Immature natural killer cell (primary cell): ENCODE measurements at regions not wholly inside any gene's neighbourhood (a gene's known extent, or its start where the extent isn't known, plus 50 kb on each side); places are given as distances from the start of the nearest gene placed in this dataset.
"Not testable (repeated sequence)": the region's sequence is repeated elsewhere in the genome, so short reads cannot be mapped to it uniquely, and the experiment has no call there.

Source experiments
- DNase-seq, 3 donors: peaks; one replicate each; pipeline ENCODE4 v3.0.0; 2022; ENCODE audit warnings: mixed read lengths in 1 of 3
- H3K27ac Mint-ChIP-seq, 6 donors: one replicate each; pipeline ENCODE4 v1.8.0; 2020; ENCODE audit warnings: mixed read lengths in 6 of 6, mild to moderate bottlenecking in 5 of 6, inconsistent platforms in 4 of 6, moderate library complexity in 3 of 6
- H3K27me3 Mint-ChIP-seq, 3 donors: one replicate each; pipeline ENCODE4 v1.8.0; 2020 to 2021; ENCODE audit warnings: low read depth in 3 of 3, mild to moderate bottlenecking in 3 of 3, mixed read lengths in 3 of 3, moderate library complexity in 3 of 3, inconsistent platforms in 1 of 3
- H3K36me3 Mint-ChIP-seq, 3 donors: one replicate each; pipeline ENCODE4 v1.8.0; 2020; ENCODE audit warnings: mixed read lengths in 3 of 3, inconsistent platforms in 2 of 3, mild to moderate bottlenecking in 2 of 3
- H3K4me1 Mint-ChIP-seq, 2 donors: one replicate each; pipeline ENCODE4 v1.8.0; 2020; ENCODE audit warnings: inconsistent platforms in 2 of 2, mild to moderate bottlenecking in 2 of 2, mixed read lengths in 2 of 2, moderate library complexity in 1 of 2
- H3K4me3 Mint-ChIP-seq, 5 donors: one replicate each; pipeline ENCODE4 v1.8.0; 2020; ENCODE audit warnings: mild to moderate bottlenecking in 5 of 5, mixed read lengths in 5 of 5, inconsistent platforms in 3 of 5, moderate library complexity in 3 of 5
- H3K9me3 Mint-ChIP-seq, 6 donors: one replicate each; pipeline ENCODE4 v1.8.0; 2020; ENCODE audit warnings: mild to moderate bottlenecking in 6 of 6, mixed read lengths in 6 of 6, inconsistent platforms in 4 of 6, moderate library complexity in 3 of 6

DNA sequence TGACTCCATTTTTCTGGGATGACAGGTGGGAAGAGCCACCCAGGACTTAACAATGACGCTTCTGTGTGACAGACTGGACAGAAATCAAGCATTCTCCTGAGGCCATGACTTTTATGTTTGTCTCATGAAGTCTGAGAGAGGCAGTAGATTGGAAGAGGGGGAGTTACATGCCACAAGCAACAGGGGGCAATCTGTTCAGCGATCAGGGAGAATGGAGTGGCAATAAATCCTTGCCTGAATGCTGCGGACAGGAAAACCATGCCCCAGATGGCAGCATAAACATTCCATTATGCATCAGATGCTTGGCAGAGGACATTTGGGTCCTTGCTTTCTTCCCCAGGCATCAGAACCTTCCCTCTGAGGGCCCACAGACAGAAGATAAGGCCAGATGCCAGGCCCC is 312.4 kb upstream of the DIPK2B start:
- H3K27me3 Mint-ChIP-seq, result peaks cover 0 to 8% (median 2%) of the 10 kb centered on the region in 3 donors
- H3K4me1 Mint-ChIP-seq, result no peaks in the 10 kb centered on the region
- H3K36me3 Mint-ChIP-seq, result no peaks in the 10 kb centered on the region
- H3K9me3 Mint-ChIP-seq, result no peaks in the 10 kb centered on the region
- H3K4me3 Mint-ChIP-seq, result no peak overlapping the region
- no peak for DNase-seq
- no peak overlapping the region for H3K27ac Mint-ChIP-seq

DNA sequence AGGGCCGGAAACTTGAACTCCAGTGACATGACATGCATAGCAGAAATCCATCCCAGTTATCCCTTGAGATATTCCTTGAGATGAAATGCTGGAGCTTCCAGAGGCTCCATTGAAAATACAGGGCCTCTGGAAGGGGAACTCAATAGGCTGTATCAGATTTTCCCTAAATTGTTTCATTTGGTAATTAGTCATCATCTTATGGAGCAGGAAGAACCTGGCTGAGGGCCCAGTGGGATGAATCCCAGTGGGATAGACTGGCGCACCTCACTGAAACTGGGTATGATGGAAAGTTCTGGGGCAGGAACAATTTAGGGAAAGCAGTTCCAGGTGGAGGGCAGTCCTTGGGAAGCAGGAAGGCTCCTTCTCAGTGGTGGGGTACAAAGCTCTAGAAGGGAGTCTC is 307.8 kb upstream of the DIPK2B start:
- H3K36me3 Mint-ChIP-seq, result no peaks in the 10 kb centered on the region
- H3K9me3 Mint-ChIP-seq, result no peaks in the 10 kb centered on the region
- no peak for DNase-seq
- peaks cover 0 to 4% (median 2%) of the 10 kb centered on the region in 3 donors for H3K27me3 Mint-ChIP-seq
- no peak overlapping the region for H3K27ac Mint-ChIP-seq
- H3K4me3 Mint-ChIP-seq, result no peak overlapping the region
- peaks cover 21 to 27% of the 10 kb centered on the region in 2 donors for H3K4me1 Mint-ChIP-seq

DNA sequence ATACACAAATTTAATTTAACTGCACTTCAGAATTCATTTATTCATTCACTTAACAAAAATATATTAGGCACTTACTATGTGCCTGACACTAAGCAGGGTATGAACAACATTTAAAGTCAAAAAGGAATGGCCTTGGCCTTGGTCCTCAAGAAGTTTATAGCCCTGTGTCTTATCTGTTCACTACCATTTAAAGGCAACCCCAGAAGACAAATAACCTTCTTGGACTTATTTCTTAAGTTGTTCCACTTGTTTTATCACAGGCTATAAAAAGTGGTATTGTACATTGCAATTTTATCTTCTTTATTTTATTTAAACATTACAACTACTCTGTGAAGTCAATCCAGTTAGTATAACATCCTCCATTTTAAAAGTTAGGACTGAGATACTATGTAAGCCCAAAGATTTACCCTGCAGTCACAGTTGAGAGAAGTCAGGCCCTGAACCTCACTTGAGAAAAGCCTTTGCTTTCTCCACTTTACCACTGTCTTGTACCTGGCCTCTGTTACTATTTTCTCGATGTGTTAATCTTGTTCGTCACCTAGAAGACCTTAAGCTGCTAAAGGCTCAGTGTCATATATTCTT is 305.6 kb upstream of the DIPK2B start:
- peak overlapping the region in 2 of 5 donors; percentile 15 to 39 for H3K4me3 Mint-ChIP-seq
- peaks cover 21 to 27% of the 10 kb centered on the region in 2 donors for H3K4me1 Mint-ChIP-seq
- H3K27me3 Mint-ChIP-seq, result peaks cover 0 to 3% (median 1%) of the 10 kb centered on the region in 3 donors
- H3K9me3 Mint-ChIP-seq, result no peaks in the 10 kb centered on the region
- H3K36me3 Mint-ChIP-seq, result no peaks in the 10 kb centered on the region
- DNase-seq, result no peak
- H3K27ac Mint-ChIP-seq, result peak overlapping the region in 3 of 6 donors; percentile 36 to 84 (median 62)

DNA sequence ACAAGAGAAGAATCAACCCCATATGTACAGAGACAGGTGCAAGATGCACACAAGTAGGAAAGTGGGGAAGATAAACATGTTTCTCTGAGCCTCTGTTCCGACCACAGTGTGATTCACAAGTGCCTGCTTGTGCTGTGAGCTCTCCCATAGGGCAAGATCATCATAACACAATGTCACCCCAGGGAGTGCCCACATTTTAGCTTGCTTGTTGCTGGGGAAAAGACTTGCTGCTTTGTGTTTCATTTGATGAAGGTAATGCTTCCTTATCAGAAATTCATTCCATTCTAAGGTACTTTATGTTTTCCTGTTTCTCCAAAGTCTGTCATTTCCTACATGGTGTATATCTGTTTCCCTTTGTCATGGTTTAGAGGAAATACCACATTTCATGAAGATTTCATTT is 304.5 kb upstream of the DIPK2B start:
- H3K9me3 Mint-ChIP-seq, result no peaks in the 10 kb centered on the region
- peaks cover 0 to 3% (median 1%) of the 10 kb centered on the region in 3 donors for H3K27me3 Mint-ChIP-seq
- peak; percentile 28 to 48 (median 39) for DNase-seq
- peaks cover 21 to 27% of the 10 kb centered on the region in 2 donors for H3K4me1 Mint-ChIP-seq
- H3K4me3 Mint-ChIP-seq, result peak overlapping the region in 4 of 5 donors; percentile 26 to 73 (median 38)
- H3K27ac Mint-ChIP-seq, result peak overlapping the region; percentile 58 to 84 (median 79)
- no peaks in the 10 kb centered on the region for H3K36me3 Mint-ChIP-seq

DNA sequence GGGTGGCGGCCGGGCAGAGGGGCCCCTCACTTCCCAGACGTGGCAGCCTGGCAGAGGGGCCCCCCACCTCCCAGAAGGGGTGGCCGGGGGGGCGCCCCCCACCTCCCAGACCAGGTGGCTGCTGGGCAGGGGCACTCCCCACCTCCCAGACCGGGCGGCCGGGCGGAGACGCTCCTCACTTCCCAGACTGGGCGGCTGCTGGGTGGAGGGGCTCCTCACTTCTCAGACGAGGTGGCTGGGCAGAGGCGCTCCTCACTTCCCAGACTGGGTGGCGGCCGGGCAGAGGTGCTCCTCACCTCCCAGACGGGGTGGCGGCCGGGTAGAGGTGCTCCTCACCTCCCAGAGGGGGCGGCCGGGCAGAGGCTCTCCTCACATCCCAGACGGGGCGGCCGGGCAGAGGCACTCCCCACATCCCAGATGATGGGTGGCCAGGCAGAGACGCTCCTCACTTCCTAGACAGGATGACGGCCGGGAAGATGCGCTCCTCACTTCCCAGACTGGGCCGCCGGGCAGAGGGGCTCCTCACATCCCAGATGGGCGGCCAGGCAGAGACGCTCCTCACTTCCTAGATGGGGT is 303.2 kb upstream of the DIPK2B start:
- not testable (repeated sequence) for DNase-seq, H3K27me3 Mint-ChIP-seq, H3K36me3 Mint-ChIP-seq, H3K4me3 Mint-ChIP-seq, H3K27ac Mint-ChIP-seq, H3K9me3 Mint-ChIP-seq
- peaks cover 21 to 27% of the 10 kb centered on the region in 2 donors for H3K4me1 Mint-ChIP-seq

DNA sequence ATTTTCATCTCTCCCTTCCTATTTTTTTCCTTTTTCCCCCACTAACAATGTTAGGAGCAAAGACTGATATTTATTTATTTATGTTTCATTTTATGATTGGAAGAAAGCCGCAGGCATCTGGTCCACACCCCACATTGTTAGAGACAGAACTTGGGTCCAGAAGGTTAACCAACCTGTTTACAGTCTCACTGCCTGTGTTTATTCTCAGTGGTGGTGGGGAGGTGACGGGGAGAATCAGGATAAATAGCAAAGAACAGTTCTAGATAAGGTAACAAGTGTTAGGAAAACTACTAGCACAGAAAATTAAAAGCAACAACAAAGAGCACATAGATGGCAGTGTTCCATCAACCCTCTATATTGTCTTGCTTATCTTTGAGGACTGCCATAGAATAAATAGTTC is 301.7 kb upstream of the DIPK2B start:
- Mint-ChIP-seq H3K4me1 (peaks cover 21 to 27% of the 10 kb centered on the region in 2 donors), H3K4me3 (no peak overlapping the region), H3K36me3 (no peaks in the 10 kb centered on the region), H3K27me3 (peaks cover 0 to 12% (median 7%) of the 10 kb centered on the region in 3 donors), H3K9me3 (peaks cover 0 to 2% (median 0%) of the 10 kb centered on the region in 6 donors), H3K27ac (no peak overlapping the region)
- DNase-seq, result no peak

DNA sequence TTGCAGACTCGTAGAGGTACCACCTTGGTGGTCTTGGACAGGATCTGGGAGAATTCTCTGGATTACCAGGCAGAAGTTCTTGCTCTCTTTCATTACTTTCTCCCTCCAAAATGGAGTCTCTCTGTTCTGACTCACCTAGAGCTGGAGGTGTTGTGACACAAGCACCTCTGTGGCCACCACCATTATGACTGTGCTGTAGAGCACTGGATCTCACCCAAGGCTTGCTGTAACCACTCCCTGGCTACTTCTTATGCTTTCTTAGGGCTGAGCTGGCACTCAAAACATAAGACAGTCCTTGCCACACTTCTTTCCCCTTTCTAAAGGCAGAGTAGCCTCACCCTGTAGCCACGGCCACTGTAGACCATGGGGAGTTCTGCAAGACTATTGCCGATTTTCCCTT is 296.6 kb upstream of the DIPK2B start:
- Mint-ChIP-seq H3K27me3 (peaks cover 2 to 19% (median 7%) of the 10 kb centered on the region in 3 donors), H3K36me3 (peaks cover 0 to 4% (median 0%) of the 10 kb centered on the region in 3 donors), H3K9me3 (peaks cover 3 to 22% (median 13%) of the 10 kb centered on the region in 6 donors), H3K27ac (no peak overlapping the region), H3K4me1 (no peaks in the 10 kb centered on the region), H3K4me3 (no peak overlapping the region)
- DNase-seq, result no peak

DNA sequence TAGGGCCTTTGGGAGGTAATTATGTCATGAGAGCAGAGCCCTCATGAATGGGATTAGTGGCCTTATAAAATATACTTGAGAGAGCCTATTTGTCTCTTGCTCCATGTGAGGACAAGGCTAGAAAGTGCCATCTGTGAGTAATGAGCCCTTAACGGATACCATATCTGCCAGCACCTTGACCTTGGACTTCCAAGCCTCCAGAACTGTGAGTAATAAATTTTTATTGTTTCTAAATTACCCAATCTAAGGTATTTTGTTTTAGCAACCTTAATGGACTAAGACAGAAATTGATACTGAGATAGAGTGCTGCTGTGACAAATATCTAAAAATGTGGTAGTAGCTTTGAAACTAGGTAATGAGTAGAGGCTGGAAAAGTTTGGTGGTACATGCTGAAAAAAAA is 285.0 kb upstream of the DIPK2B start:
- Mint-ChIP-seq H3K27ac (no peak overlapping the region), H3K4me1 (no peaks in the 10 kb centered on the region), H3K36me3 (no peaks in the 10 kb centered on the region), H3K9me3 (peaks cover 0 to 2% (median 0%) of the 10 kb centered on the region in 6 donors), H3K27me3 (peaks cover 0 to 5% (median 3%) of the 10 kb centered on the region in 3 donors), H3K4me3 (no peak overlapping the region)
- no peak for DNase-seq

DNA sequence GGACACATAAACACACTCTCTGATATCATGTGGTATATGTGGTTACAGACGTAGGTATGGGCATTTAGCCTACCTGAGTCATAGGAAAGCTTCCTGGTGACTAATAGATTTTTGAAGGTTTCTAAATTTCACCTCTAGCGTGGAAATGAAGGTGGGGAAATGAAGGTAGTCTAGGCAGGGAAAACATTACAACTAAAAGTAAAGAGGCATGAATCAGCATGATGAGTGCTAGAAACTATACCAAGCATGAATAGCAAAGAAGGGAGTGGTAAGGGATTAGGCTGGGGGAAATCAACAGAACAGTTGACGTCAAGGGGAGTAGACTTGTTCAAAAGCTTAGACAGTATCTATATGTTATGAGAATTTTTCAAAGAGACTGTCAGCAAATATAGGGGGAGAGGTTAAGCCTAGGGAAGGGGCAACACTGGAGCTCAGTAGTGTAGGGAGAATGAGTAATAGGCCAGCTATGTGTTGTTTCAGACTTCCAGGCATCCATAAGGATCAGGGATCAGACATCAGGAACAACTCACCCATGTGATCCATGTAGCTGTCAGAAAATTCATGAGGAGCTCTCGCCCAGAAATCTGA is 279.3 kb upstream of the DIPK2B start:
- no peaks in the 10 kb centered on the region for H3K36me3 Mint-ChIP-seq
- H3K27ac Mint-ChIP-seq, result no peak overlapping the region
- DNase-seq, result no peak
- peaks cover 0 to 4% (median 0%) of the 10 kb centered on the region in 6 donors for H3K9me3 Mint-ChIP-seq
- no peaks in the 10 kb centered on the region for H3K4me1 Mint-ChIP-seq
- H3K27me3 Mint-ChIP-seq, result peaks cover 1 to 10% (median 6%) of the 10 kb centered on the region in 3 donors
- no peak overlapping the region for H3K4me3 Mint-ChIP-seq

DNA sequence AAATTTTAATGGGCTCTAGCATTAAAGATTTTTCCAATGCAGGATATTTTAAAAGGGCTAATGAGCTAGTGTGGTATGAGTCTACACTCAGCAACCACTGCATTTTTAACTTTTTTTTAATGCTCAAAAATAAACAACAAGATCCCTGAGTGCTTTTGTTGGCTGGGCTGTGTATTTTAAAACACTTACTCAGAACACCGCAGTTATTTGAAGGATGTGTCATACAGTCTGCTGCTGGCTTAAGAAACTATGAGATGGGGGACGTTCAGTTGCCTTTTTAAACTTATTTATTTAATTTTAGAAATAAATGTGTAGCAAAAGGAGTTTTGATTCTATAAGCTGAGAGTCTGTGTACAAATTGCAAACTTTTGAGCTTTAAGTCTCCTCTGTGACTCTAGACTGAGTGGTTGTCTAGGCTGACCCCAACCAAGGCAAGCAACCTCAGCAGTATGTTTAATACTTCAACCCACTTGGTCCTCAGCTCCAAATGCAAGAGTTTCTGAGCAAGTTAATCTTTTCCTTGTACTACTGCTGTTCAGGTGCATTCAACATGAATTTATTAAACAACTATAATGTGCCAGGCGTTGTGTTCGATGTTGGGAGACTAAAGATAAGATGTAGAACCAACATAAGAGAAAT is 278.6 kb upstream of the DIPK2B start:
- H3K36me3 Mint-ChIP-seq, result no peaks in the 10 kb centered on the region
- H3K9me3 Mint-ChIP-seq, result peaks cover 0 to 4% (median 0%) of the 10 kb centered on the region in 6 donors
- H3K27me3 Mint-ChIP-seq, result peaks cover 1 to 10% (median 6%) of the 10 kb centered on the region in 3 donors
- no peak overlapping the region for H3K4me3 Mint-ChIP-seq
- H3K4me1 Mint-ChIP-seq, result no peaks in the 10 kb centered on the region
- DNase-seq, result no peak
- no peak overlapping the region for H3K27ac Mint-ChIP-seq

DNA sequence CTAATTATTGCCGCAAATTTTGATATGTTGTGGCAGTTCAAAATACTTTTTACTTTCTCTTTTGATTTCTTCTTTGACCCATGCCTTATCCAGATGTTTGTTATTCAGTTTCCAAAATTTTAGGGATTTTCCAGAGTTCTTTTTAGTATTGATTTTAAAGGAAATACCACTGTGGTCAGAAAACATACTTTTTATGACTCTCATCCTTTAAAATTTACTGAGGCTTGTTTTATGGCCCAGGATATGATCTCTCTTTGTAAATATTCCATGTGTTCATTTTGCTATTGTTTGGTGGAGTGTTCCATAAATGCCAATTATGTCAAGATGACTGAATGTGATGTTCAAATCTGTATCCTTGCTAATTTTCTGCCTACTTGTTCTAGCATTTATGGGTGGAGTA is 272.3 kb upstream of the DIPK2B start:
- Mint-ChIP-seq H3K9me3 (no peaks in the 10 kb centered on the region), H3K4me3 (no peak overlapping the region), H3K27ac (no peak overlapping the region), H3K36me3 (no peaks in the 10 kb centered on the region), H3K4me1 (no peaks in the 10 kb centered on the region), H3K27me3 (peaks cover 4 to 15% (median 6%) of the 10 kb centered on the region in 3 donors)
- no peak for DNase-seq

DNA sequence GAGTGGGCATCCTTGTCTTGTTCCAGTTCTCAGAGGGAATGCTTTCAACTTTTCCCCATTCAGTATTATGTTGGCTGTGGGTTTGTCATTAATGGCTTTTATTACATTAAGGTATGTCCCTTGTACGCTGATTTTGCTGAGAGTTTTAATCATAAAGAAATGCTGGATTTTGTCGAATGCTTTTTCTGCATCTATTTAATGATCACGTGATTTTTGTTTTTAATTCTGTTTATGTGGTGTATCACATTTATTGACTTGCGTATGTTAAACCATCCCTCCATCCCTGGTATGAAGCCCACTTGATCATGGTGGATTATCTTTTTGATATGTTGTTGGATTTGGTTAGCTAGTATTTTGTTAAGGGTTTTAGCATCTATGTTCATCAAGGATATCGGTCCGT is 266.9 kb upstream of the DIPK2B start:
- H3K9me3 Mint-ChIP-seq, H3K4me3 Mint-ChIP-seq, DNase-seq, H3K4me1 Mint-ChIP-seq, H3K36me3 Mint-ChIP-seq, H3K27ac Mint-ChIP-seq: not testable (repeated sequence)
- peaks cover 4 to 11% (median 6%) of the 10 kb centered on the region in 3 donors for H3K27me3 Mint-ChIP-seq

DNA sequence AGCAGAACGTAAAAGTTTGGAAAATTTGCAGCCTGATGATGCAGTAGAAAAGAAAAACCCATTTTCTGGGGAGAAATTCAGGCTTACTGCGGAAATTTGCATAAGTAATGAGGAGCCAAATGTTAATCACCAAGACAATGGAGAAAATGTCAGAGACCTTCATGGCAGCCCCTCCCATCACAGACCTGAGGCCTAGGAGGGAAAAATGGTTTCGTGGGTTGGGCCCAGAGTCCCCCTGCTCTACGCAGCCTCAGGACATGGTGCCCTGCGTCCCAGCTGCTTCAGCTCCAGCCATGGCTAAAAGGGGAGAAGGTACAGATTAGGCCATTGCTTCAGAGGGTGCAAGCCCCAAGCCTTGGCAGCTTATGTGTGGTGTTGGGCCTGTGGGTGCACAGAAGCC is 255.1 kb upstream of the DIPK2B start:
- DNase-seq, H3K4me1 Mint-ChIP-seq, H3K9me3 Mint-ChIP-seq, H3K4me3 Mint-ChIP-seq, H3K27me3 Mint-ChIP-seq, H3K27ac Mint-ChIP-seq, H3K36me3 Mint-ChIP-seq: not testable (repeated sequence)

DNA sequence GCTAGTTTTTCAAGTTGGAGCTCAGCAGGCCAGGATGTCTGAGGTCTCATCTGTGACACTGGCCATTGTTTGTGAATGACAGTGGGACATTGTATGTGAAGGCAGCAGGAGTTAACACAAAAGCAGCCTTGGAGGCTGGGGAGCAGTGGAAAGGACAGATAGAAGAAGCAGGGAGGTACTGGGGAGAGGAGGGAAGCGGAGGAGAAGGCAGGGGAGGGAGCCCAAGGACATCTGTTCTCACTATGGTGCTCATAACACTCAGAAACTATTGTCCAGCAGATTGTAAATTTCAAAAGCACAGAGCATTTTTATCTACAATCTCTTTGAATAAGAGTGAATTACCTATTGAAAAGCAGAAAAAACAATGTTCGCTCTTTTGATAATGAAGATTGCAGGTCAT is 253.6 kb upstream of the DIPK2B start:
- Mint-ChIP-seq H3K36me3 (peaks cover 0 to 4% (median 0%) of the 10 kb centered on the region in 3 donors), H3K27ac (no peak overlapping the region), H3K9me3 (no peaks in the 10 kb centered on the region), H3K4me1 (no peaks in the 10 kb centered on the region), H3K4me3 (no peak overlapping the region), H3K27me3 (peaks cover 0 to 2% (median 1%) of the 10 kb centered on the region in 3 donors)
- DNase-seq, result no peak
